ENCODE measurements at regions not wholly inside any gene's neighbourhood (a gene's known extent, or its start where the extent isn't known, plus 50 kb on each side); places are given as distances from the start of the nearest gene placed in this dataset.
A peak's percentile ranks its signal among the peaks of the same experiment; 100 is the strongest.

- DNase-seq (ENCODE audit: low spot score): no peak
These were observed 343.2 kb downstream of the FRK start for GRCh38 chr6:115717472-115717871.

GRCh38 chr6:115717062-115717461 lies 343.6 kb downstream of the FRK start:
- DNase-seq (ENCODE audit: low spot score): no peak

- DNase-seq (ENCODE audit: low spot score): peak; percentile 75
These were observed 348.3 kb downstream of the FRK start for GRCh38 chr6:115712291-115712961.

GRCh38 chr6:115708850-115709249 lies 351.8 kb downstream of the FRK start:
- DNase-seq (ENCODE audit: low spot score): no peak

- DNase-seq (ENCODE audit: low spot score): peak; percentile 56
These were observed 353.7 kb downstream of the FRK start for GRCh38 chr6:115706981-115707380.

- DNase-seq (ENCODE audit: low spot score): no peak
These were observed 354.4 kb downstream of the FRK start for GRCh38 chr6:115706324-115706723.

GRCh38 chr6:115704028-115704427 lies 356.7 kb downstream of the FRK start:
- DNase-seq (ENCODE audit: low spot score): no peak

- no peak for DNase-seq (ENCODE audit: low spot score)
These were observed 369.3 kb downstream of the FRK start for GRCh38 chr6:115691433-115691832.

GRCh38 chr6:115690854-115691253 lies 369.8 kb downstream of the FRK start:
- no peak for DNase-seq (ENCODE audit: low spot score)

- no peak for DNase-seq (ENCODE audit: low spot score)
These were observed 378.5 kb downstream of the FRK start for GRCh38 chr6:115681978-115682775.

- no peak for DNase-seq (ENCODE audit: low spot score)
These were observed 380.1 kb downstream of the FRK start for GRCh38 chr6:115680621-115681020.

- DNase-seq (ENCODE audit: low spot score): no peak
These were observed 383.5 kb downstream of the FRK start for GRCh38 chr6:115677198-115677597.

- DNase-seq (ENCODE audit: low spot score): no peak
These were observed 385.2 kb downstream of the FRK start for GRCh38 chr6:115675443-115675842.

GRCh38 chr6:115668781-115669180 lies 391.9 kb downstream of the FRK start:
- no peak for DNase-seq (ENCODE audit: low spot score)

- no peak for DNase-seq (ENCODE audit: low spot score)
These were observed 392.5 kb downstream of the FRK start for GRCh38 chr6:115668211-115668610.

GRCh38 chr6:115667478-115668026 lies 393.1 kb downstream of the FRK start:
- no peak for DNase-seq (ENCODE audit: low spot score)

GRCh38 chr6:115666997-115667396 lies 393.7 kb downstream of the FRK start:
- no peak for DNase-seq (ENCODE audit: low spot score)

GRCh38 chr6:115665310-115665709 lies 395.4 kb downstream of the FRK start:
- no peak for DNase-seq (ENCODE audit: low spot score)

- DNase-seq (ENCODE audit: low spot score): no peak
These were observed 397.0 kb downstream of the FRK start for GRCh38 chr6:115663681-115664080.

- DNase-seq (ENCODE audit: low spot score): no peak
These were observed 416.9 kb downstream of the FRK start for GRCh38 chr6:115643762-115644161.

- DNase-seq (ENCODE audit: low spot score): no peak
These were observed 425.8 kb downstream of the FRK start for GRCh38 chr6:115634887-115635286.

GRCh38 chr6:115634131-115634530 lies 426.6 kb downstream of the FRK start:
- no peak for DNase-seq (ENCODE audit: low spot score)

GRCh38 chr6:115631028-115631427 lies 429.7 kb downstream of the FRK start:
- no peak for DNase-seq (ENCODE audit: low spot score)

All from putamen (tissue), 1 donor.